NCI-H146 treated with DMSO at 0.1 percent for 48 hours (cell line): ENCODE measurements at regions not wholly inside any gene's neighbourhood (a gene's known extent, or its start where the extent isn't known, plus 50 kb on each side); places are given as distances from the start of the nearest gene placed in this dataset.

ENCODE experiments used
- DNase-seq: peaks from one replicate; lab custom pipeline; 2025; ENCODE audit not compliant: unreplicated experiment; lab: John Stamatoyannopoulos, UW

DNA sequence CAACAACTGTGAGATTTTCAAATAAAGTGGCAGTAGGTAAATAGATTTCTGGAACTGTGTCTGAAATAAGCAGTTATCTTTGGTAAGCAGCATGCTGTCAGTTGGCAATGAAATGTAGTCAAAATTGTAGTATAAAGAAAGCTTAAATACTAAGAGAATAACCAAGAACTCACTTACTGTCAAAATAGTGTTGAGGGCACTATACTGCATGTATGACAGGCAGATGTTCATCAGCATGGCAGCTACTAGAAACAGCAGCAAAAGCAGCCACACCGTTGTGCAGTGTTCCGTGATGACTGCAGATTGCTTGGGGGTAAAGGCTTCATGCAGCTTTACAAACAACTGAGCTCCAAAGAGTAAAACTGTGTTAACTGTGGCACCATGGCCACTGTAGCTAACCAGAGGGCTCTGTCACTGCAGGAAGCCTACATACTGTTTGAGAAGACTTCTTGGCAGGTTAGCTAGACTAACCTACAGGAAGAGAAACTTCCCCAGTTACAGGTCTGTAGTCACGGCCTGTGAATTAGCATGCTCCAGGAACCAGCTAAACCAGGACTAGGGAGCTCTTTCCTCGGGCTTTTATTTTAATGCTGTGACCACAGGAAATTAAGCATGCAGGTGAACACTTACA, 459.7 kb downstream of the TBL1XR1 start:
- peak; percentile 86 for DNase-seq

DNA sequence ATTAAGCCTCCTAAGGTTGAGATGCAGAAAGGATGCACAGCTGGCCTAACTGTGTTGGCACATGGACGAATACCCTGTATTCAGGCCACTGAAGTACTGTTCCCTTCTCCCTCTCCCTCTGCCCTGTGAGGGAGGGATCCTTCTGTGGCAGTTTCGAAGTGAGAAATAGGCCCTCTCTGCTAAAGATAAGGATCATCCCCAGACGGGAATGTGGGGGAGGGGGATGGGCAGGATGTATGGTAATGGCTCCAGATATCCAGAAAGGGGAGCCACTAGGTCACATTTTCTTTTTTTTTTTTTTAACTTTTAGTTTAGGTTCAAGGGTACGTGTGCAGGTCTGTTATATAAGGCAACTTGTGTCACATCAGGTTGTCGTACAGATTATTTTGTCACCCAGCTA, 463.1 kb downstream of the TBL1XR1 start:
- no peak for DNase-seq

- DNase-seq = no peak
These were observed 472.9 kb downstream of the TBL1XR1 start for GRCh38 chr3:176724394-176724759.

GRCh38 chr3:176723758-176724393, 473.4 kb downstream of the TBL1XR1 start:
- DNase-seq = no peak

DNA sequence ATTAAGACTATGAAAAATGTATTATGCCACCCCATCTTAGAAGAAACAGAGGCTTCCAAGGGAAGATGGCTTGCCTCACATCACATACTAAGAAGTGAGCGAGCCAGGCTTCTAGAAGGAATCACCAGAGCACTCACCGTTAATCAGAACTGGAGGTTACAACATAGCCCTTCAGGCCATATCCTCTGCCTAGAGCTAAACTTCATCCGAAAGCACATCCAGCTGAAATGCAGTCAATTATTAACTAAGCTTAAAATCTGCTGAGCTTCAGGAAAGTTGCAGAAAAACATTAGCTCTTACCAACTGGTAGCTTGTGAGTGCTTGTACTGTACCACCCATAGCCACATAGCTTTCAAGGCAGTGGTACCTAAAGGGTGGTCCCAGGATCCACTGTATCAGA, 483.2 kb downstream of the TBL1XR1 start:
- DNase-seq = no peak

- DNase-seq = no peak
These were observed 485.1 kb downstream of the TBL1XR1 start for GRCh38 chr3:176712191-176712590.

GRCh38 chr3:176699288-176699687, 498.0 kb downstream of the TBL1XR1 start:
- no peak for DNase-seq

DNA sequence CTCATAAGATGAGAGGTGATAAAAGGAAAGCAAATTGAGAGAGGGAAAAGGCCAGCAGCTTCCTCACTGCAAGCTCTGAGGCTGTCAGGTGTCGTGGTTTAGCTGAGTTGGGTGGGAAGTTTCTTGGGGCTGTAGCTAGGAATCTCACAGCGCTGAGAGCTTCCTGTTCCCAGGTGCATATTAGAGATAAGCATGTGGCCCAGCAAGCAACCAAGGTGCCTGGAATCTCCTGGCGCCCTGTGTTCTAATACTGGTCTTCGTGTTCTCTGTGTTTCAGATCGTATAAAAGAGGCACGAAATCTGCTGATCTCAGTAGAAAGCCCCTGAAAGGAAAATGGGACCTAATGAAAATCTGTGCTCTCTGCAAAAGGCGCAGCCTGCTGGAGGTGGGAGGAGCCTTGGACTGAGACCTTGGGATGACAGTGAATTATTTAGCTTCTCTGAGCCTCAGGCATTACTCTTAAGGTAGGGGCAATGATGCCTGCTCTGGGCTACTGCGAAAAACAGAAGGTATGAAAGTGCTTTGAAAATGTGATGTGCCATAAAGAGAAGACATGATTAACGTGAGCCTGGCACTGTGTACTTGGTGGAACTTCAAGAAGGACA, 499.9 kb downstream of the TBL1XR1 start:
- peak; percentile 73 for DNase-seq

- peak; percentile 73 for DNase-seq
These were observed 500.5 kb downstream of the TBL1XR1 start for GRCh38 chr3:176696816-176697215.

- DNase-seq = no peak
These were observed 504.1 kb downstream of the TBL1XR1 start for GRCh38 chr3:176692966-176693785.

DNA sequence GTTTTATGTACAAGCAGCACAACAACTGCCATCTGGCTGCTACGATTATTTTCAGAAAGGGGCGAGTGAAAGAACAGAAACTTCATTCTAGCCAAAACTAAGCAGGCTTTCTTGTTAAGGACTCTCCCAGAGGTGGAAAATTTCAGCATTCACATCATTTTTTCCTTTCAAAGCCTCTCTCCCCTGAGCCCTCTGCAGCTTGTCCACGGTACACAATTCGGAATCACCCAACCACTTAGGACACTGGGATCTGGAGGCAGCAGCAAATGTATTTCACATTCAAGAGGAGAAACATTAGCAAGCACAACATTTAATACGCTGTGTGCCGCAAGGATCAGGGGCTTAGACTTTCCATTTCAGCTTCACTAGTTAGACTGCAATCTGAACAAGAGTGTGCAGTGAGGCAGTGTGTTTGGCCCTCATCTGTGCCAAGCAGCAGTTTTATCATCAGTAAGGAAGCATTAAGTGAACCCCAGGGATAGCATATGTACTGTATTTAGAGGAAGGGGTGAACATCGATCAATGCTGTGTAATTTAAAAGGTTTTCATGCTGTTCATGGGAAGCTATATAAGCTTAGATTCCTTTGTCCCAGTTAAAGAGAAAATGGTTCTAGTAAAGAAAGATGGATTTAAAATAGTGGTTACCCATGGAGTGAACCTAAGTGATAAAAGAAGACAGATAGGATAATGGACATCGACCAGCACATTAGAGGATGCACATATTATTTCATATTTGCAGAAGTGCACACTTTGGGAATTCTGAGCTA, 504.9 kb downstream of the TBL1XR1 start:
- DNase-seq = no peak

- DNase-seq = no peak
These were observed 507.0 kb downstream of the TBL1XR1 start for GRCh38 chr3:176690083-176690869.

- no peak for DNase-seq
These were observed 509.5 kb downstream of the TBL1XR1 start for GRCh38 chr3:176687754-176688153.

DNA sequence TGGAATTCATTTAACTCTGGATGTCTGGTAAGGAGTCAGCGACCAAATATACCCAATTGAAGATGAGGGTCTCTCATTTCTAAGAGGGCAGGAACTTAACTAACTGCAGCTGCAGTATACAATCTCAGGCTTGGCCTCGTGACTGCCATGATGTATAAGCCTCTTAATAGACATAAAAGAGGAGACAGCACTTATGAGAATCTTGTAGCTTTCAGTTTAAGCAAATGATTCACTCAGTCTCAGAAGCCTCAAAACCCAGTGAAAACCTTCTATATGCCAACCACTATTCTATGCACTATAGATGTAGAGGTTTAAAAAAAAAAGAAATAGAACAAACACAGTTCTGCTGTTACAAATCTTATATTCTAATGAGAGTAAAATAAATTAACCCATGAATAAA, 513.9 kb downstream of the TBL1XR1 start:
- no peak for DNase-seq

DNA sequence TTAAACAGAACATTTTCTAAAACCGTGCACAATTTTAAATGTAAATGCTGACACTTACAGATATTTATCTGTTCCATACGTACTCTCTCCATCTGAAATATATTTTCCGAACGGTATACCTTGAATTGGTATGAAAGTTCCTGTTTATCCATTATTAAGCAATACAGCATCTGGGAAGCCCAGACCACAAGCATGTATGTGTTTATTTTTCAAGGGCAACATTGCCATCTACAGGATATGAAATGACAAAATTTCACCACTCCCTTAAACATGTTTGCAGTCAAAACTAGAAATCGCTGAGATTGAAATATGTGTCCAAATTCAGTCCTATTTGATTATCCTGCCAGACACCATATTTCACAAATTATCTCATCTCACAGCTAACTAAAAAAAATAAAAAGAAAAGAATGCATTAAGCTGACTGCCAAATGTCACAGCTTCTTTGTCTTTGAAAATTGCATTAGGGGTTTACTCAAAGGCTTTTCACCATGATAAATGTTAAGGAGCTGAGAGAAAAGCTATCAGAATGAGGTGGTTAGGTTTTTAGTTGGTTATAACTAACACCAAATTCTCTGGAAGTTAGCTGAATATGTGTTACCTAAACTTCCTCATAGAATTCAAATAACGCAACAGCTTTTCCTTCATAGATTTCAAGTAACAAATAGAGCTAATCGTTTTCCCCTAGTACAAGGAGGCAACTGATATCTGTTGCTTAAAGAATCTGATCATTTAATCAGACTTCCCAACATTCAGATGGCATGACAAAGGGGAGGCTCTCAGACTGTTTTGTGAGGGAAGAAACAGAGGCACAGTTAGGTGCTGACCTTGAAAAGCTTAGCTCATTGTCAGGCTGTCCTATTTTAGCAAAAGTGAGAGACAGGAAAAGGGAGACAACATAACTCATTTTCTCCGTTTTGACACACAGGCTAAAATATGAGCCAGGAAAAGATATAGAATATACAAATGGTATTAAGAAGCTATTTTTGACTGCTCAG, 533.1 kb downstream of the TBL1XR1 start:
- peak; percentile 89 for DNase-seq

GRCh38 chr3:176663387-176663786, 533.9 kb downstream of the TBL1XR1 start:
- no peak for DNase-seq

DNA sequence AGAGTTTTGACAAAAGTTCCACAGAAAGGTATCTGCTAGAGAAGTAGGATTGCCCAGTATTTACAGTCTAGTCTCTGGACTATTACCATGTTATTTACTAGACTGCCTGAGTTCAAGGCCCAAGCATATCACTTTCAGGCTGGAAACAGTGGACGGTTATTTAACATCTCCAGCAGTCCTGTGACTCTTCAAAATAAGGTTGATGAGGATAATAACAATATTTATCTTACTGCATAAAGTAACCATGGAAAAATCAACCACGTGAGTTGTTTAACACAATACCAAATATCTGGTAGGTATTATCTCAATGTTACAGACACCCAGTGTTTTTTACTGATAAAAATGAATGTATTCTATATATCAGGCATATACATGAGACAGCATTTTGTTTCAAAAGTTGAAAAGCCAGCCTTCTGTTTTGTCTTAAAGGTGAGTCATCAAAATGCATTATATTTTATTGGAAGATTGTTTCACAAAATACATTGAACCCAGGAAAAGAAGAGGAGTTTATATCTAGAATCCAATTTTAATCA, 535.8 kb downstream of the TBL1XR1 start:
- no peak for DNase-seq

GRCh38 chr3:176655404-176656094, 541.7 kb downstream of the TBL1XR1 start:
- DNase-seq = peak; percentile 33
